Keratinocyte (primary cell): ENCODE measurements at regions not wholly inside any gene's neighbourhood (a gene's known extent, or its start where the extent isn't known, plus 50 kb on each side); places are given as distances from the start of the nearest gene placed in this dataset.

Experiments used
- DNase-seq: peaks from one replicate; pipeline ENCODE4 v3.0.0-alpha.2; 2011; ENCODE audit warnings: low read depth, missing footprints, low spot score
- FAIRE-seq: peaks from 2 replicates; lab custom pipeline; 2011; peaks lifted over from hg19 to GRCh38; lab: Jason Lieb, UNC
- H2AFZ ChIP-seq: 2 replicates; pipeline ENCODE4 v1.6.0; 2012; ENCODE audit warnings: low read length, control low read depth, inconsistent platforms; ENCODE audit not compliant: control insufficient read depth
- H3K27ac ChIP-seq: 2 replicates; pipeline ENCODE4 v1.5.1; 2011; ENCODE audit warnings: low read length; ENCODE audit not compliant: control insufficient read depth, insufficient read depth
- H3K27me3 ChIP-seq: 3 replicates; pipeline ENCODE4 v1.6.0; 2011; ENCODE audit warnings: low read length; ENCODE audit not compliant: control insufficient read depth, insufficient read depth; ENCODE audit errors: extremely low read depth
- H3K36me3 ChIP-seq, 2 experiments: 2 replicates in 1 of 2; 3 replicates in 1 of 2; pipeline ENCODE4 v1.5.1; 2011; ENCODE audit warnings: low read length in 2 of 2, mild to moderate bottlenecking in 1 of 2; ENCODE audit not compliant: control insufficient read depth in 2 of 2, insufficient read depth in 2 of 2; ENCODE audit errors: extremely low read depth in 1 of 2
- H3K4me1 ChIP-seq: 3 replicates; pipeline ENCODE4 v1.5.1; 2011; ENCODE audit warnings: low read length; ENCODE audit not compliant: control insufficient read depth, insufficient read depth; ENCODE audit errors: extremely low read depth
- H3K4me2 ChIP-seq: 3 replicates; pipeline ENCODE4 v1.6.0; 2011; ENCODE audit warnings: low read depth, low read length; ENCODE audit not compliant: control insufficient read depth, insufficient read depth; ENCODE audit errors: extremely low read depth
- H3K4me3 ChIP-seq, 3 experiments: fragments of 200-600 bp in 1 of 3; sonication (generic) in 1 of 3; 2 replicates in 2 of 3; 3 replicates in 1 of 3; pipeline ENCODE4 v1.5.1; 2011 to 2016; ENCODE audit warnings: low read length in 3 of 3, mild to moderate bottlenecking in 3 of 3, control low read depth in 2 of 3, inconsistent platforms in 1 of 3, low read depth in 1 of 3, mixed read lengths in 1 of 3, mixed run types in 1 of 3, moderate library complexity in 1 of 3; ENCODE audit not compliant: control insufficient read depth in 2 of 3, insufficient read depth in 2 of 3; ENCODE audit errors: extremely low read depth in 1 of 3
- H3K79me2 ChIP-seq: 2 replicates; pipeline ENCODE4 v1.6.0; 2012; ENCODE audit warnings: low read length; ENCODE audit not compliant: control insufficient read depth, insufficient read depth
- H3K9ac ChIP-seq: 3 replicates; pipeline ENCODE4 v1.6.0; 2011; ENCODE audit warnings: low read length; ENCODE audit not compliant: control insufficient read depth, insufficient read depth; ENCODE audit errors: extremely low read depth
- H3K9me1 ChIP-seq: 3 replicates; pipeline ENCODE4 v1.6.0; 2011; ENCODE audit warnings: low read length; ENCODE audit not compliant: control insufficient read depth, insufficient read depth; ENCODE audit errors: extremely low read depth
- H3K9me3 ChIP-seq: 2 replicates; pipeline ENCODE4 v1.5.1; 2012; ENCODE audit warnings: low read depth, low read length; ENCODE audit not compliant: control insufficient read depth
- H4K20me1 ChIP-seq: 3 replicates; pipeline ENCODE4 v1.6.0; 2011; ENCODE audit warnings: low read length; ENCODE audit not compliant: control insufficient read depth, insufficient read depth; ENCODE audit errors: extremely low read depth
- EZH2 ChIP-seq: IDR thresholded peaks from one replicate; pipeline ENCODE4 v1.6.1; 2012; ENCODE audit warnings: inconsistent platforms, mild to moderate bottlenecking, low read length, moderate library complexity
- dilution Hi-C: fragments of 300-500 bp; cut with MboI; formaldehyde crosslinking; loops from one replicate; pipeline ENCODE4 v1.7.0; 2020; ENCODE audit warnings: low sequenced_read_pairs; ENCODE audit not compliant: extremely low pct_ligation_motif_present
- TF ChIP-seq, protein P1 (sequence below), 3 experiments: IDR thresholded peaks in 1 of 3; conservative IDR thresholded peaks in 1 of 3; optimal IDR thresholded peaks in 1 of 3; 2 replicates in 2 of 3; 3 replicates in 1 of 3; pipeline versions ENCODE3 to v1.5.1; 2011; ENCODE audit warnings: low read length in 3 of 3, mild to moderate bottlenecking in 3 of 3, moderate library complexity in 2 of 3, control low read depth in 1 of 3, inconsistent platforms in 1 of 3; ENCODE audit not compliant: insufficient read depth in 2 of 3; ENCODE audit errors: extremely low read depth in 1 of 3

DNA sequence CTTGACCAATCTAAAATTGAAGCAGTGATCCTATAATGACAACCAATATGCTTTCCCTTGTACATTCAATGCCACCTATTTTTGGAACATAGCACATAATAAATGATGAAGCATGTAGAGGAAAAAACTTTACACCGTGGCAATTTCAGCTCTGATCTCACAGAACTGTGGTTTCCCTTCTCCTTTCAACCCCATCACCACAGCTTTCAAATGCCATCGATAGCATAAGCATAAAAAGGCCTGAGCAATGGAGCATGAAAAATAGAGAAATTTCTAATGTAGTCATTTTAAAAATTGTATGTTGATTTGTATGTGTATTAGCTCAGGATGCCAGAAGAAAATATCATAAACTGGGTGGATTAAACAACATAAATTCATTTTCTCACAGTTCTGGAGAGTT, 406.0 kb upstream of the TMCO5A start:
- Histone ChIP-seq H3K4me2 (no peak overlapping the region), H3K9me3 (no peaks in the 10 kb centered on the region), H2AFZ (no peak overlapping the region), H3K9ac (no peak overlapping the region), H3K27me3 (no peaks in the 10 kb centered on the region), H3K4me1 (no peaks in the 10 kb centered on the region), H4K20me1 (no peaks in the 10 kb centered on the region), H3K36me3 (no peaks in the 10 kb centered on the region), H3K4me3 (no peak overlapping the region), H3K27ac (no peak overlapping the region), H3K79me2 (no peaks in the 10 kb centered on the region), H3K9me1 (no peaks in the 10 kb centered on the region)
- no peak for FAIRE-seq
- dilution Hi-C loops, result no loop called here
- no peak for DNase-seq
- TF ChIP-seq EZH2, result no peak
- TF ChIP-seq, protein P1, sequence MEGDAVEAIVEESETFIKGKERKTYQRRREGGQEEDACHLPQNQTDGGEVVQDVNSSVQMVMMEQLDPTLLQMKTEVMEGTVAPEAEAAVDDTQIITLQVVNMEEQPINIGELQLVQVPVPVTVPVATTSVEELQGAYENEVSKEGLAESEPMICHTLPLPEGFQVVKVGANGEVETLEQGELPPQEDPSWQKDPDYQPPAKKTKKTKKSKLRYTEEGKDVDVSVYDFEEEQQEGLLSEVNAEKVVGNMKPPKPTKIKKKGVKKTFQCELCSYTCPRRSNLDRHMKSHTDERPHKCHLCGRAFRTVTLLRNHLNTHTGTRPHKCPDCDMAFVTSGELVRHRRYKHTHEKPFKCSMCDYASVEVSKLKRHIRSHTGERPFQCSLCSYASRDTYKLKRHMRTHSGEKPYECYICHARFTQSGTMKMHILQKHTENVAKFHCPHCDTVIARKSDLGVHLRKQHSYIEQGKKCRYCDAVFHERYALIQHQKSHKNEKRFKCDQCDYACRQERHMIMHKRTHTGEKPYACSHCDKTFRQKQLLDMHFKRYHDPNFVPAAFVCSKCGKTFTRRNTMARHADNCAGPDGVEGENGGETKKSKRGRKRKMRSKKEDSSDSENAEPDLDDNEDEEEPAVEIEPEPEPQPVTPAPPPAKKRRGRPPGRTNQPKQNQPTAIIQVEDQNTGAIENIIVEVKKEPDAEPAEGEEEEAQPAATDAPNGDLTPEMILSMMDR (optimal IDR thresholded peaks at IDR 0.05 in 1 of 3, IDR thresholded peaks at IDR 0.05 in 1 of 3, conservative IDR thresholded peaks at IDR 0.05 in 1 of 3; ENCODE audit: extremely low read depth in 1 of 3, insufficient read depth in 2 of 3, low read length in 3 of 3), result no peak

- H3K9me3 ChIP-seq, result no peaks in the 10 kb centered on the region
- no peaks in the 10 kb centered on the region for H4K20me1 ChIP-seq
- no peaks in the 10 kb centered on the region for H3K79me2 ChIP-seq
- no peak for FAIRE-seq
- no peak for TF ChIP-seq EZH2
- TF ChIP-seq, protein P1 (optimal IDR thresholded peaks at IDR 0.05 in 1 of 3, IDR thresholded peaks at IDR 0.05 in 1 of 3, conservative IDR thresholded peaks at IDR 0.05 in 1 of 3; ENCODE audit: extremely low read depth in 1 of 3, insufficient read depth in 2 of 3, low read length in 3 of 3), result no peak
- no peaks in the 10 kb centered on the region for H3K4me1 ChIP-seq
- H3K36me3 ChIP-seq, result no peaks in the 10 kb centered on the region
- no peak overlapping the region for H3K9ac ChIP-seq
- no peak for DNase-seq
- H3K27me3 ChIP-seq, result no peaks in the 10 kb centered on the region
- H3K27ac ChIP-seq, result no peak overlapping the region
- H3K4me3 ChIP-seq, result no peak overlapping the region
- no peak overlapping the region for H2AFZ ChIP-seq
- no peak overlapping the region for H3K4me2 ChIP-seq
- dilution Hi-C loops, result no loop called here
- H3K9me1 ChIP-seq, result no peaks in the 10 kb centered on the region
Observed at GRCh38 chr15:37536967-37537605, 397.4 kb upstream of the TMCO5A start.
